H9 (cell line): ENCODE measurements at regions not wholly inside any gene's neighbourhood (a gene's known extent, or its start where the extent isn't known, plus 50 kb on each side); places are given as distances from the start of the nearest gene placed in this dataset.

Source experiments
- DNase-seq: peaks from one replicate; pipeline ENCODE4 v3.0.0-alpha.2; 2017
- H2AFZ ChIP-seq: one replicate; pipeline ENCODE4 v1.6.1; 2013; ENCODE audit warnings: mild to moderate bottlenecking, low read length, control low read depth, moderate library complexity
- H2AK5ac ChIP-seq: 2 replicates; pipeline ENCODE4 v1.6.1; 2013; ENCODE audit warnings: low read length, control low read depth, mixed read lengths; ENCODE audit not compliant: insufficient read length
- H2BK120ac ChIP-seq: one replicate; pipeline ENCODE4 v1.6.1; 2013; ENCODE audit warnings: low read depth, mild to moderate bottlenecking, low read length, control low read depth, inconsistent platforms; ENCODE audit not compliant: poor library complexity, severe bottlenecking
- H2BK12ac ChIP-seq: 2 replicates; pipeline ENCODE4 v1.6.1; 2013; ENCODE audit warnings: low read length, control low read depth, mixed read lengths, low read depth; ENCODE audit not compliant: insufficient read length
- H2BK15ac ChIP-seq: 2 replicates; pipeline ENCODE4 v1.6.1; 2013; ENCODE audit warnings: low read depth, low read length, control low read depth
- H2BK20ac ChIP-seq: one replicate; pipeline ENCODE4 v1.6.1; 2013; ENCODE audit warnings: low read depth, mild to moderate bottlenecking, low read length, control low read depth, inconsistent platforms; ENCODE audit not compliant: poor library complexity, severe bottlenecking
- H2BK5ac ChIP-seq: 2 replicates; pipeline ENCODE4 v1.6.1; 2013; ENCODE audit warnings: low read length, control low read depth, mixed read lengths; ENCODE audit not compliant: insufficient read length
- H3K14ac ChIP-seq: 2 replicates; pipeline ENCODE4 v1.6.1; 2013; ENCODE audit warnings: low read length, control low read depth; ENCODE audit not compliant: insufficient read depth
- H3K18ac ChIP-seq: 2 replicates; pipeline ENCODE4 v1.6.1; 2013; ENCODE audit warnings: low read depth, mild to moderate bottlenecking, mixed read lengths, low read length, control low read depth; ENCODE audit not compliant: insufficient read length
- H3K23ac ChIP-seq: 2 replicates; pipeline ENCODE4 v1.6.1; 2013; ENCODE audit warnings: low read length, control low read depth, mixed read lengths, low read depth; ENCODE audit not compliant: insufficient read length
- H3K23me2 ChIP-seq: 2 replicates; pipeline ENCODE4 v1.6.1; 2013; ENCODE audit warnings: low read depth, mild to moderate bottlenecking, mixed read lengths, low read length, control low read depth; ENCODE audit not compliant: insufficient read length, poor library complexity, severe bottlenecking
- H3K27ac ChIP-seq: 2 replicates; pipeline ENCODE4 v1.5.1; 2013; ENCODE audit warnings: low read length, control low read depth, mixed read lengths, low read depth; ENCODE audit not compliant: insufficient read length
- H3K27me3 ChIP-seq: 2 replicates; pipeline ENCODE4 v1.6.1; 2013; ENCODE audit warnings: low read length, control low read depth, inconsistent platforms; ENCODE audit not compliant: insufficient read depth
- H3K4ac ChIP-seq: 2 replicates; pipeline ENCODE4 v1.6.1; 2013; ENCODE audit warnings: low read depth, mild to moderate bottlenecking, control low read depth, inconsistent platforms, low read length, moderate library complexity
- H3K4me1 ChIP-seq: 2 replicates; pipeline ENCODE4 v1.6.1; 2013; ENCODE audit warnings: low read length, control low read depth, inconsistent platforms; ENCODE audit not compliant: insufficient read depth
- H3K4me2 ChIP-seq: 2 replicates; pipeline ENCODE4 v1.6.1; 2013; ENCODE audit warnings: low read length, control low read depth, mixed read lengths; ENCODE audit not compliant: insufficient read length, insufficient read depth
- H3K56ac ChIP-seq: 2 replicates; pipeline ENCODE4 v1.6.1; 2013; ENCODE audit warnings: low read depth, mild to moderate bottlenecking, mixed read lengths, low read length, control low read depth; ENCODE audit not compliant: insufficient read length
- H3K79me1 ChIP-seq: 2 replicates; pipeline ENCODE4 v1.6.1; 2013; ENCODE audit warnings: low read depth, mild to moderate bottlenecking, moderate library complexity, low read length, control low read depth, inconsistent platforms; ENCODE audit not compliant: insufficient read depth, poor library complexity, severe bottlenecking
- H3K79me2 ChIP-seq: 2 replicates; pipeline ENCODE4 v1.6.1; 2013; ENCODE audit warnings: low read length, control low read depth, inconsistent platforms; ENCODE audit not compliant: insufficient read depth
- H3K9ac ChIP-seq: 2 replicates; pipeline ENCODE4 v1.6.1; 2013; ENCODE audit warnings: low read length, control low read depth, mixed read lengths; ENCODE audit not compliant: insufficient read length; ENCODE audit errors: extremely low read depth
- H3K9me3 ChIP-seq: one replicate; pipeline ENCODE4 v1.6.1; 2013; ENCODE audit warnings: low read depth, low read length, inconsistent platforms; ENCODE audit not compliant: control insufficient read depth
- H3T11ph ChIP-seq: one replicate; pipeline ENCODE4 v1.6.1; 2013; ENCODE audit warnings: mild to moderate bottlenecking, low read length, control low read depth, inconsistent platforms
- H4K20me1 ChIP-seq: one replicate; pipeline ENCODE4 v1.6.1; 2013; ENCODE audit not compliant: control insufficient read depth, insufficient read length, insufficient read depth
- H4K5ac ChIP-seq: 2 replicates; pipeline ENCODE4 v1.6.1; 2013; ENCODE audit warnings: low read depth, mild to moderate bottlenecking, mixed read lengths, low read length, control low read depth; ENCODE audit not compliant: insufficient read length
- H4K8ac ChIP-seq: replicated peaks from 2 replicates; pipeline ENCODE4 v1.6.1; 2013; ENCODE audit warnings: low read length, control low read depth, mixed read lengths, low read depth; ENCODE audit not compliant: insufficient read length
- H4K91ac ChIP-seq: 2 replicates; pipeline ENCODE4 v1.6.1; 2013; ENCODE audit warnings: low read depth, mild to moderate bottlenecking, moderate library complexity, mixed read lengths, low read length, control low read depth; ENCODE audit not compliant: insufficient read length
- H3K27ac Mint-ChIP-seq, 3 experiments: 2 replicates in 2 of 3; 3 replicates in 1 of 3; pipeline ENCODE4 v1.8.0; 2020 to 2021; ENCODE audit warnings: mixed read lengths in 3 of 3, mild to moderate bottlenecking in 1 of 3, moderate library complexity in 1 of 3
- H3K27me3 Mint-ChIP-seq: 2 replicates; pipeline ENCODE4 v1.8.0; 2021; ENCODE audit warnings: low read depth, mild to moderate bottlenecking, moderate library complexity, mixed read lengths
- H3K36me3 Mint-ChIP-seq, 3 experiments: 2 replicates in 2 of 3; 3 replicates in 1 of 3; pipeline ENCODE4 v1.8.0; 2020 to 2021; ENCODE audit warnings: low read depth in 3 of 3, mixed read lengths in 3 of 3; ENCODE audit not compliant: insufficient read depth in 1 of 3
- H3K4me1 Mint-ChIP-seq, 2 experiments: 2 replicates each; pipeline ENCODE4 v1.8.0; 2020; ENCODE audit warnings: mixed read lengths in 2 of 2
- H3K4me3 Mint-ChIP-seq, 2 experiments: 2 replicates in 1 of 2; 3 replicates in 1 of 2; pipeline ENCODE4 v1.8.0; 2020 to 2021; ENCODE audit warnings: mild to moderate bottlenecking in 2 of 2, mixed read lengths in 2 of 2, moderate library complexity in 1 of 2
- H3K9me3 Mint-ChIP-seq, 2 experiments: 2 replicates in 1 of 2; 3 replicates in 1 of 2; pipeline ENCODE4 v1.8.0; 2020; ENCODE audit warnings: mild to moderate bottlenecking in 2 of 2, mixed read lengths in 2 of 2, moderate library complexity in 1 of 2
- WGBS: extraction: QIAGEN DNeasy Blood & Tissue Kit; methylation state at CpG from one replicate; pipeline ENCODE4 v1.1.7; 2013; ENCODE audit warnings: missing lambda C conversion rate, low lambda C conversion rate, mixed read lengths; ENCODE audit not compliant: insufficient read length; ENCODE audit errors: extremely low coverage; 5-methylcytosine and 5-hydroxymethylcytosine counted together
- TF ChIP-seq, protein P1 (sequence below): fragments of 200-600 bp; sonication (generic); conservative IDR thresholded peaks from 3 replicates; pipeline ENCODE4 v1.8.0; 2021; ENCODE audit warnings: antibody characterized with exemption, mild to moderate bottlenecking

DNA sequence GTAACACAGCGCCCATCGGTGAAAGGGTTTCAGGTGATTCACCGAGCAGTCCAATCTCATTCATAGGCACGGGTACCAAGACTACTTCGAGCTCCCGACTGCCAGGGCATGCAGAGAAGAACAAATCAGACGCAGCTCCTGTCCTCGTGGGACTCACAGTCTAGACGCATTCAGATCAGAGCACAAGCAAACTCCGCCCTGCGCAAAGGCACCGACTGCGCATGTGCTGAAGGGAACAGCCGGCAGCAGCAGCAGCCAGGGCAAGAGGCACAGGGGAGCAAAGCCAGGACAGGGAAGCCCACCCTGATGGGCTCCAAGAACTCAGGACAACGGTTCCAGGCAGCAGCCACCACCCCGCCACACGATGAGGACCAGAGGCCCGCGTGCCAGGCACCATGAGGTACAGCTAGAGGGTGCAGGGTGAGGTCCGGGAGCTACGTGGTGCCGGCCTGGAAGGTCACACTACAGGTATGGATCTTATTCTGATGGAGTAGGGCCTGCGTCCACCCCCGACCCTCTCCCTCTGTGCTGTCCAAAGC lies 315.7 kb downstream of the FOXL1 start:
- Histone ChIP-seq H2BK120ac (no peak overlapping the region), H4K5ac (no peak overlapping the region), H2BK12ac (no peak overlapping the region), H2AK5ac (no peak overlapping the region), H3K4ac (no peak overlapping the region), H4K8ac (no peak overlapping the region), H4K91ac (no peak overlapping the region), H3K27ac (no peak overlapping the region), H4K20me1 (no peaks in the 10 kb centered on the region), H3K23me2 (peaks cover 4% of the 10 kb centered on the region), H3K27me3 (no peaks in the 10 kb centered on the region), H3K4me2 (no peak overlapping the region), H3K14ac (no peak overlapping the region; the same call in 1 of the 2 replicates), H3K4me1 (no peaks in the 10 kb centered on the region; the same call in 1 of the 2 replicates), H3K79me1 (no peaks in the 10 kb centered on the region), H3K56ac (no peak overlapping the region), H3K79me2 (no peaks in the 10 kb centered on the region), H3T11ph (no peak overlapping the region), H3K9me3 (no peaks in the 10 kb centered on the region), H2BK20ac (no peak overlapping the region), H2BK15ac (no peak overlapping the region), H2BK5ac (no peak overlapping the region), H2AFZ (no peak overlapping the region), H3K18ac (no peak overlapping the region), H3K23ac (no peak overlapping the region), H3K9ac (no peak overlapping the region)
- no peak overlapping the region for H3K4me3 Mint-ChIP-seq
- H3K36me3 Mint-ChIP-seq = no peaks in the 10 kb centered on the region
- H3K27ac Mint-ChIP-seq = no peak overlapping the region
- TF ChIP-seq, protein P1, sequence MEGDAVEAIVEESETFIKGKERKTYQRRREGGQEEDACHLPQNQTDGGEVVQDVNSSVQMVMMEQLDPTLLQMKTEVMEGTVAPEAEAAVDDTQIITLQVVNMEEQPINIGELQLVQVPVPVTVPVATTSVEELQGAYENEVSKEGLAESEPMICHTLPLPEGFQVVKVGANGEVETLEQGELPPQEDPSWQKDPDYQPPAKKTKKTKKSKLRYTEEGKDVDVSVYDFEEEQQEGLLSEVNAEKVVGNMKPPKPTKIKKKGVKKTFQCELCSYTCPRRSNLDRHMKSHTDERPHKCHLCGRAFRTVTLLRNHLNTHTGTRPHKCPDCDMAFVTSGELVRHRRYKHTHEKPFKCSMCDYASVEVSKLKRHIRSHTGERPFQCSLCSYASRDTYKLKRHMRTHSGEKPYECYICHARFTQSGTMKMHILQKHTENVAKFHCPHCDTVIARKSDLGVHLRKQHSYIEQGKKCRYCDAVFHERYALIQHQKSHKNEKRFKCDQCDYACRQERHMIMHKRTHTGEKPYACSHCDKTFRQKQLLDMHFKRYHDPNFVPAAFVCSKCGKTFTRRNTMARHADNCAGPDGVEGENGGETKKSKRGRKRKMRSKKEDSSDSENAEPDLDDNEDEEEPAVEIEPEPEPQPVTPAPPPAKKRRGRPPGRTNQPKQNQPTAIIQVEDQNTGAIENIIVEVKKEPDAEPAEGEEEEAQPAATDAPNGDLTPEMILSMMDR = no peak
- no peak for DNase-seq
- peaks cover 1% of the 10 kb centered on the region; the same call in 1 of the 2 replicates for H3K27me3 Mint-ChIP-seq
- no peaks in the 10 kb centered on the region for H3K9me3 Mint-ChIP-seq
- H3K4me1 Mint-ChIP-seq = peaks cover 8 to 22% of the 10 kb centered on the region in 2 experiments
- WGBS = no CpG with 5 or more reads among the region's 24 CpGs
